PC-9 (cell line): ENCODE measurements at regions not wholly inside any gene's neighbourhood (a gene's known extent, or its start where the extent isn't known, plus 50 kb on each side); places are given as distances from the start of the nearest gene placed in this dataset.

Experiments
- EZH2 ChIP-seq: fragments of 200-600 bp; sonication (generic); IDR thresholded peaks from 2 replicates; pipeline ENCODE4 v1.8.0; 2017; ENCODE audit warnings: antibody characterized with exemption, low read depth
- TF ChIP-seq, protein P1 (sequence below): fragments of 200-600 bp; sonication (generic); conservative IDR thresholded peaks from 2 replicates; pipeline ENCODE4 v1.6.1; 2017; ENCODE audit warnings: mixed run types, antibody characterized with exemption, mild to moderate bottlenecking, moderate library complexity

- TF ChIP-seq, protein P1, sequence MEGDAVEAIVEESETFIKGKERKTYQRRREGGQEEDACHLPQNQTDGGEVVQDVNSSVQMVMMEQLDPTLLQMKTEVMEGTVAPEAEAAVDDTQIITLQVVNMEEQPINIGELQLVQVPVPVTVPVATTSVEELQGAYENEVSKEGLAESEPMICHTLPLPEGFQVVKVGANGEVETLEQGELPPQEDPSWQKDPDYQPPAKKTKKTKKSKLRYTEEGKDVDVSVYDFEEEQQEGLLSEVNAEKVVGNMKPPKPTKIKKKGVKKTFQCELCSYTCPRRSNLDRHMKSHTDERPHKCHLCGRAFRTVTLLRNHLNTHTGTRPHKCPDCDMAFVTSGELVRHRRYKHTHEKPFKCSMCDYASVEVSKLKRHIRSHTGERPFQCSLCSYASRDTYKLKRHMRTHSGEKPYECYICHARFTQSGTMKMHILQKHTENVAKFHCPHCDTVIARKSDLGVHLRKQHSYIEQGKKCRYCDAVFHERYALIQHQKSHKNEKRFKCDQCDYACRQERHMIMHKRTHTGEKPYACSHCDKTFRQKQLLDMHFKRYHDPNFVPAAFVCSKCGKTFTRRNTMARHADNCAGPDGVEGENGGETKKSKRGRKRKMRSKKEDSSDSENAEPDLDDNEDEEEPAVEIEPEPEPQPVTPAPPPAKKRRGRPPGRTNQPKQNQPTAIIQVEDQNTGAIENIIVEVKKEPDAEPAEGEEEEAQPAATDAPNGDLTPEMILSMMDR = no peak
- TF ChIP-seq EZH2 = no peak
Measured at GRCh38 chr10:121073728-121074127, 222.6 kb downstream of the WDR11 start.
